Endothelial cell (in vitro differentiated cells): ENCODE measurements at regions not wholly inside any gene's neighbourhood (a gene's known extent, or its start where the extent isn't known, plus 50 kb on each side); places are given as distances from the start of the nearest gene placed in this dataset.
A peak's percentile ranks its signal among the peaks of the same experiment; 100 is the strongest.

Source experiments
- DNase-seq: peaks from one replicate; pipeline ENCODE4 v3.0.0; 2021; ENCODE audit warnings: low spot score
- H3K27ac Mint-ChIP-seq: one replicate; pipeline ENCODE4 v1.8.0; 2021; ENCODE audit warnings: mixed read lengths, inconsistent platforms; ENCODE audit not compliant: unreplicated experiment
- H3K27me3 Mint-ChIP-seq: one replicate; pipeline ENCODE4 v1.8.0; 2021; ENCODE audit warnings: mild to moderate bottlenecking, moderate library complexity, mixed read lengths, inconsistent platforms; ENCODE audit not compliant: unreplicated experiment
- H3K36me3 Mint-ChIP-seq: one replicate; pipeline ENCODE4 v1.8.0; 2021; ENCODE audit warnings: mild to moderate bottlenecking, low read depth, mixed read lengths, inconsistent platforms; ENCODE audit not compliant: unreplicated experiment
- H3K4me1 Mint-ChIP-seq: one replicate; pipeline ENCODE4 v1.8.0; 2021; ENCODE audit warnings: mild to moderate bottlenecking, mixed read lengths, inconsistent platforms; ENCODE audit not compliant: unreplicated experiment
- H3K4me3 Mint-ChIP-seq: one replicate; pipeline ENCODE4 v1.8.0; 2021; ENCODE audit warnings: mild to moderate bottlenecking, mixed read lengths, inconsistent platforms; ENCODE audit not compliant: unreplicated experiment
- H3K9me3 Mint-ChIP-seq: one replicate; pipeline ENCODE4 v1.8.0; 2021; ENCODE audit warnings: mixed read lengths, inconsistent platforms; ENCODE audit not compliant: unreplicated experiment
- CTCF ChIP-seq: fragments of 200-600 bp; sonication (generic); IDR thresholded peaks from one replicate; pipeline ENCODE4 v1.5.0; 2021; ENCODE audit warnings: antibody characterized with exemption; ENCODE audit not compliant: unreplicated experiment

GRCh38 chr20:11457488-11457887, 460.2 kb upstream of the BTBD3 start:
- Mint-ChIP-seq H3K9me3 (no peaks in the 10 kb centered on the region), H3K4me3 (no peak overlapping the region), H3K36me3 (no peaks in the 10 kb centered on the region), H3K4me1 (peaks cover 62% of the 10 kb centered on the region), H3K27me3 (peaks cover 3% of the 10 kb centered on the region), H3K27ac (no peak overlapping the region)
- no peak for DNase-seq
- TF ChIP-seq CTCF, result no peak

- no peak for DNase-seq
- Mint-ChIP-seq H3K4me3 (no peak overlapping the region), H3K27me3 (peaks cover 3% of the 10 kb centered on the region), H3K9me3 (no peaks in the 10 kb centered on the region), H3K36me3 (no peaks in the 10 kb centered on the region), H3K4me1 (peaks cover 50% of the 10 kb centered on the region), H3K27ac (peak overlapping the region; percentile 92)
- TF ChIP-seq CTCF, result no peak
Observed at GRCh38 chr20:11459090-11459890, 458.4 kb upstream of the BTBD3 start.

GRCh38 chr20:11467436-11467835, 450.3 kb upstream of the BTBD3 start:
- Mint-ChIP-seq H3K9me3 (no peaks in the 10 kb centered on the region), H3K4me3 (no peak overlapping the region), H3K27me3 (no peaks in the 10 kb centered on the region), H3K27ac (no peak overlapping the region), H3K4me1 (peaks cover 8% of the 10 kb centered on the region), H3K36me3 (no peaks in the 10 kb centered on the region)
- no peak for TF ChIP-seq CTCF
- no peak for DNase-seq

- Mint-ChIP-seq H3K4me1 (peaks cover 8% of the 10 kb centered on the region), H3K4me3 (no peak overlapping the region), H3K9me3 (no peaks in the 10 kb centered on the region), H3K27ac (no peak overlapping the region), H3K27me3 (peaks cover 1% of the 10 kb centered on the region), H3K36me3 (peaks cover 2% of the 10 kb centered on the region)
- no peak for DNase-seq
- TF ChIP-seq CTCF, result no peak
Observed at GRCh38 chr20:11468880-11469279, 448.8 kb upstream of the BTBD3 start.

GRCh38 chr20:11469795-11470435, 447.8 kb upstream of the BTBD3 start:
- TF ChIP-seq CTCF, result no peak
- Mint-ChIP-seq H3K4me1 (peaks cover 8% of the 10 kb centered on the region), H3K27ac (no peak overlapping the region), H3K36me3 (peaks cover 4% of the 10 kb centered on the region), H3K4me3 (no peak overlapping the region), H3K9me3 (no peaks in the 10 kb centered on the region), H3K27me3 (peaks cover 5% of the 10 kb centered on the region)
- no peak for DNase-seq
